Upper lobe of right lung (tissue), 1 donor: ENCODE measurements at regions not wholly inside any gene's neighbourhood (a gene's known extent, or its start where the extent isn't known, plus 50 kb on each side); places are given as distances from the start of the nearest gene placed in this dataset.

Experiments used
- ATAC-seq: fragments of 200-7000 bp; cut with Tn5 transposase; one replicate; pipeline ENCODE4 v1.9.1; 2020; ENCODE audit warnings: mild to moderate bottlenecking, moderate library complexity
- DNase-seq: peaks from one replicate; pipeline ENCODE4 v3.0.0-alpha.2; 2020
- H3K27ac ChIP-seq: fragments of 200-600 bp; one replicate; pipeline ENCODE4 v1.8.0; 2022
- H3K27me3 ChIP-seq: fragments of 200-600 bp; one replicate; pipeline ENCODE4 v1.8.0; 2022; ENCODE audit warnings: mild to moderate bottlenecking
- H3K36me3 ChIP-seq: fragments of 200-600 bp; one replicate; pipeline ENCODE4 v1.8.0; 2022
- H3K4me1 ChIP-seq: fragments of 200-600 bp; one replicate; pipeline ENCODE4 v1.8.0; 2022
- H3K4me3 ChIP-seq: fragments of 200-600 bp; one replicate; pipeline ENCODE4 v1.8.0; 2022; ENCODE audit warnings: mild to moderate bottlenecking
- H3K9me3 ChIP-seq: fragments of 200-600 bp; one replicate; pipeline ENCODE4 v1.8.0; 2022
- CTCF ChIP-seq: fragments of 200-600 bp; IDR thresholded peaks from one replicate; pipeline ENCODE4 v1.8.0; 2022; ENCODE audit warnings: antibody characterized with exemption
- intact Hi-C: fragments of 100-400 bp; cut with DNase I; formaldehyde crosslinking; loops from one replicate; pipeline ENCODE4 v1.11.0; 2022
- donor health status: DM: no; HTN: yes; CAD: no; lungs with severe emphysema.

- H3K4me3 ChIP-seq: no peak overlapping the region
- H3K27me3 ChIP-seq: no peaks in the 10 kb centered on the region
- intact Hi-C loops: no loop called here
- no peaks in the 10 kb centered on the region for H3K9me3 ChIP-seq
- H3K27ac ChIP-seq: no peak overlapping the region
- no peaks in the 10 kb centered on the region for H3K36me3 ChIP-seq
- no peak for ATAC-seq
- DNase-seq: no peak
- no peaks in the 10 kb centered on the region for H3K4me1 ChIP-seq
- TF ChIP-seq CTCF: no peak
Observed at GRCh38 chr1:221994939-221995338, 253.1 kb upstream of the DUSP10 start.

- H3K9me3 ChIP-seq: no peaks in the 10 kb centered on the region
- H3K4me3 ChIP-seq: no peak overlapping the region
- no peak for TF ChIP-seq CTCF
- DNase-seq: no peak
- no peaks in the 10 kb centered on the region for H3K27me3 ChIP-seq
- ATAC-seq: peak; percentile 18
- intact Hi-C loops: no loop called here
- H3K4me1 ChIP-seq: no peaks in the 10 kb centered on the region
- H3K36me3 ChIP-seq: no peaks in the 10 kb centered on the region
- H3K27ac ChIP-seq: no peak overlapping the region
Observed at GRCh38 chr1:221994274-221994698, 252.4 kb upstream of the DUSP10 start.

GRCh38 chr1:221993444-221993948, 251.6 kb upstream of the DUSP10 start:
- TF ChIP-seq CTCF: no peak
- H3K27ac ChIP-seq: no peak overlapping the region
- no peaks in the 10 kb centered on the region for H3K4me1 ChIP-seq
- no peaks in the 10 kb centered on the region for H3K36me3 ChIP-seq
- no peaks in the 10 kb centered on the region for H3K9me3 ChIP-seq
- intact Hi-C loops: no loop called here
- no peak for DNase-seq
- ATAC-seq: peak; percentile 9
- H3K27me3 ChIP-seq: no peaks in the 10 kb centered on the region
- no peak overlapping the region for H3K4me3 ChIP-seq

GRCh38 chr1:221992427-221992826, 250.5 kb upstream of the DUSP10 start:
- Histone ChIP-seq H3K27ac (no peak overlapping the region), H3K4me1 (no peaks in the 10 kb centered on the region), H3K36me3 (no peaks in the 10 kb centered on the region), H3K27me3 (no peaks in the 10 kb centered on the region), H3K4me3 (no peak overlapping the region), H3K9me3 (no peaks in the 10 kb centered on the region)
- ATAC-seq (no peak), DNase-seq (no peak)
- intact Hi-C loops: no loop called here
- no peak for TF ChIP-seq CTCF

GRCh38 chr1:221991221-221991620, 249.3 kb upstream of the DUSP10 start:
- DNase-seq (no peak), ATAC-seq (peak; percentile 48)
- intact Hi-C loops: no loop called here
- Histone ChIP-seq H3K9me3 (no peaks in the 10 kb centered on the region), H3K4me1 (no peaks in the 10 kb centered on the region), H3K4me3 (no peak overlapping the region), H3K27ac (no peak overlapping the region), H3K27me3 (no peaks in the 10 kb centered on the region), H3K36me3 (no peaks in the 10 kb centered on the region)
- no peak for TF ChIP-seq CTCF

GRCh38 chr1:221989741-221990140, 247.9 kb upstream of the DUSP10 start:
- TF ChIP-seq CTCF: no peak
- ATAC-seq: no peak
- no peak overlapping the region for H3K4me3 ChIP-seq
- no peaks in the 10 kb centered on the region for H3K36me3 ChIP-seq
- H3K4me1 ChIP-seq: no peaks in the 10 kb centered on the region
- no peak for DNase-seq
- no peaks in the 10 kb centered on the region for H3K27me3 ChIP-seq
- intact Hi-C loops: no loop called here
- no peaks in the 10 kb centered on the region for H3K9me3 ChIP-seq
- H3K27ac ChIP-seq: no peak overlapping the region
